Heart left ventricle (tissue), 13 donors: ENCODE measurements at regions not wholly inside any gene's neighbourhood (a gene's known extent, or its start where the extent isn't known, plus 50 kb on each side); places are given as distances from the start of the nearest gene placed in this dataset.

Experiments used
- POLR2A ChIP-seq, 2 donors: fragments of 450-650 bp; IDR thresholded peaks; one replicate each; pipeline ENCODE4 v1.6.1; 2017; ENCODE audit warnings: antibody characterized with exemption in 2 of 2, mild to moderate bottlenecking in 2 of 2, moderate library complexity in 2 of 2
- TF ChIP-seq, protein P1 (sequence below), 12 donors: fragments of 200-600 bp; sonication (generic) in 4 of 12; IDR thresholded peaks; one replicate each; pipeline versions ENCODE4 v1.5.0 to v1.8.0; 2018 to 2022; ENCODE audit warnings: antibody characterized with exemption in 12 of 12, mild to moderate bottlenecking in 5 of 12
- donor health status: ischemic (EF 13 %, LVEDD 7.1; RV severe dilation, severe dysfunction).
- donor health status: DM: no; HTN: yes; CAD: no.
- donor health status: DM: no; HTN: no; CAD: no.
- donor health status: ischemic (EF 25% LVEDD 6.9; RV normal size, moderate dysfunction).
- donor health status: ischemic (EF 25% LVEDD 5.7; RV mildly dilated, moderate dysfunction).
- donor health status: ischemic (EF 35%, LVEDD 5.7; RV mildly dilated, moderate dysfunction).
- donor health status: nonischemic (EF 11% LVEDD 7.7; RV severe dilation, severe dysfunction).
- donor health status: DM: yes; HTN: yes; CAD: no.
- donor health status: PGD.
- donor health status: ischemic (EF 29% LVEDD 5.4; RV normal size, mild dysfunction).
- donor health status: nonischemic (EF 23%, LVEDD 6.1; RV moderate dilation, normal function).

DNA sequence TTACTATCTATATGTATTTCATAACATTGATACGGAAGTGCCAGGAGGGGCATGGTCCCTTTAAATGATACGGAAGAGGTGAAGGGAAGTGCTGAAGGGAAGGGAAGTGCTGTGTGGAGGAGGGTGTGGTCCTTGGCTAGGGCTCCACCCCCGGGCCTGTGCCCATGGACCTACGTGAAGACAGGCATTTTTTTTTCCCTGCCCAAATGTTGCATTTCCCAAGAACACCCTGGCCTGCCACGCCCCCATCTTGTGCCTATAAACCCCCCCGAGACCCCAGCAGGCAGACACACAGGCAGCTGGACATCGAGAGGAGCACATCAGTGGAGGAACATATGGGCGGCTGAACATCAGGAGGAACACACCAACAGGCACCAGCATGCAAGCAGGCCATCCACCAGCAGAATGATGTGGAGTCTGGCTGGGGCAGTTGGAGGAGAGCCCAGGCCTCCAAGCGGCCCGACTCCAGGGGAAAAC lies 134.1 kb downstream of the SLC41A2 start:
- TF ChIP-seq POLR2A (IDR thresholded peaks at IDR 0.05): no peak
- TF ChIP-seq, protein P1, sequence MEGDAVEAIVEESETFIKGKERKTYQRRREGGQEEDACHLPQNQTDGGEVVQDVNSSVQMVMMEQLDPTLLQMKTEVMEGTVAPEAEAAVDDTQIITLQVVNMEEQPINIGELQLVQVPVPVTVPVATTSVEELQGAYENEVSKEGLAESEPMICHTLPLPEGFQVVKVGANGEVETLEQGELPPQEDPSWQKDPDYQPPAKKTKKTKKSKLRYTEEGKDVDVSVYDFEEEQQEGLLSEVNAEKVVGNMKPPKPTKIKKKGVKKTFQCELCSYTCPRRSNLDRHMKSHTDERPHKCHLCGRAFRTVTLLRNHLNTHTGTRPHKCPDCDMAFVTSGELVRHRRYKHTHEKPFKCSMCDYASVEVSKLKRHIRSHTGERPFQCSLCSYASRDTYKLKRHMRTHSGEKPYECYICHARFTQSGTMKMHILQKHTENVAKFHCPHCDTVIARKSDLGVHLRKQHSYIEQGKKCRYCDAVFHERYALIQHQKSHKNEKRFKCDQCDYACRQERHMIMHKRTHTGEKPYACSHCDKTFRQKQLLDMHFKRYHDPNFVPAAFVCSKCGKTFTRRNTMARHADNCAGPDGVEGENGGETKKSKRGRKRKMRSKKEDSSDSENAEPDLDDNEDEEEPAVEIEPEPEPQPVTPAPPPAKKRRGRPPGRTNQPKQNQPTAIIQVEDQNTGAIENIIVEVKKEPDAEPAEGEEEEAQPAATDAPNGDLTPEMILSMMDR (IDR thresholded peaks at IDR 0.05): no peak
